GM13976 (cell line): ENCODE measurements at regions not wholly inside any gene's neighbourhood (a gene's known extent, or its start where the extent isn't known, plus 50 kb on each side); places are given as distances from the start of the nearest gene placed in this dataset.

Experiments
- DNase-seq: peaks from one replicate; pipeline ENCODE4 v3.0.0; 2012; ENCODE audit warnings: low spot score
- in situ Hi-C: fragments of 300-500 bp; cut with MboI; formaldehyde crosslinking; loops from one replicate; pipeline ENCODE4 v1.12.0; 2022; ENCODE audit warnings: low sequenced_read_pairs, mixed read lengths, inconsistent platforms; ENCODE audit not compliant: unreplicated experiment
- TF ChIP-seq, protein P1 (sequence below): IDR thresholded peaks from 2 replicates; pipeline ENCODE4 v1.5.1; 2012; ENCODE audit warnings: borderline replicate concordance, mild to moderate bottlenecking; ENCODE audit not compliant: insufficient read depth; ENCODE audit errors: extremely low read depth, missing control alignments, control extremely low read depth

DNA sequence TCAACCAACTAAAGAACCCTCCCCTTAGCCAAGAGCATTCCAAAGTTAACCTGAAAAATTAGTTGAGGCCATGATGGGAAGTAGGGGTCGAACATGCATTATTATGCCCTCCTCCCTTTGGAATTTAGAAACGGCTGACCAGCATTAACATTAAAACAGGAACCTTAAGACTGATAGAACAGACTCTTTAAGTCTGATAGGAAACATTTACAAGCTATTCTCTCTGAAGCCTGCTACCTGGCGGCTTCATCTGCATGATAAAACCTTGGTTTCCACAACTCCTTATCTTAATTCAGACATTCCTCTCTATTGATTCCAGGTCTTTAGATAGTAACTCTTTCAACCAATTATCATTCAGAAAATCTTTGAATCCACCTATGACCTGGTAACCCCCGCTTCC is 331.0 kb downstream of the CGGBP1 start:
- in situ Hi-C loops = no loop called here
- no peak for DNase-seq
- TF ChIP-seq, protein P1, sequence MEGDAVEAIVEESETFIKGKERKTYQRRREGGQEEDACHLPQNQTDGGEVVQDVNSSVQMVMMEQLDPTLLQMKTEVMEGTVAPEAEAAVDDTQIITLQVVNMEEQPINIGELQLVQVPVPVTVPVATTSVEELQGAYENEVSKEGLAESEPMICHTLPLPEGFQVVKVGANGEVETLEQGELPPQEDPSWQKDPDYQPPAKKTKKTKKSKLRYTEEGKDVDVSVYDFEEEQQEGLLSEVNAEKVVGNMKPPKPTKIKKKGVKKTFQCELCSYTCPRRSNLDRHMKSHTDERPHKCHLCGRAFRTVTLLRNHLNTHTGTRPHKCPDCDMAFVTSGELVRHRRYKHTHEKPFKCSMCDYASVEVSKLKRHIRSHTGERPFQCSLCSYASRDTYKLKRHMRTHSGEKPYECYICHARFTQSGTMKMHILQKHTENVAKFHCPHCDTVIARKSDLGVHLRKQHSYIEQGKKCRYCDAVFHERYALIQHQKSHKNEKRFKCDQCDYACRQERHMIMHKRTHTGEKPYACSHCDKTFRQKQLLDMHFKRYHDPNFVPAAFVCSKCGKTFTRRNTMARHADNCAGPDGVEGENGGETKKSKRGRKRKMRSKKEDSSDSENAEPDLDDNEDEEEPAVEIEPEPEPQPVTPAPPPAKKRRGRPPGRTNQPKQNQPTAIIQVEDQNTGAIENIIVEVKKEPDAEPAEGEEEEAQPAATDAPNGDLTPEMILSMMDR = no peak

DNA sequence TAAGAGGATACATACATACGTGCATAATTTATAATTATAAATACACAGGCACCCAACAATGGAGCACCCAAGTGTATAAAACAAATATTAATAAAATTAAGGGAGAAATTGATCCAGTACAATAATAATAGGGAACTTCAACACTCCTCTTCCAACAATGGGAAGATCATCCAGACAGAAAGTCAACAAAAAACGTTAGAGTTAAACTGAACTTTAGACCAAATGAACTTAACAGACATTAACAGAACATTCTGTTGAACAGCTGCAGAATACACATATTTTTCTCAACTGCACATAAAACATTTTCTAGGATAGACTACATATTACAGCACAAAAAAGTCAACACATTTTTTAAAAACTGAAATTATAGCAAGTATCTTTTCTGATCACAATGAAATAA is 339.7 kb downstream of the CGGBP1 start:
- in situ Hi-C loops = no loop called here
- DNase-seq = no peak

GRCh38 chr3:87710511-87710910 is 348.3 kb downstream of the CGGBP1 start:
- TF ChIP-seq, protein P1 = no peak
- no peak for DNase-seq
- in situ Hi-C loops = no loop called here

More for the DNA sequence above, 339.7 kb downstream of the CGGBP1 start:
- TF ChIP-seq, protein P1 = no peak

- in situ Hi-C loops = no loop called here
Measured at GRCh38 chr3:87710028-87710427, 348.8 kb downstream of the CGGBP1 start.

DNA sequence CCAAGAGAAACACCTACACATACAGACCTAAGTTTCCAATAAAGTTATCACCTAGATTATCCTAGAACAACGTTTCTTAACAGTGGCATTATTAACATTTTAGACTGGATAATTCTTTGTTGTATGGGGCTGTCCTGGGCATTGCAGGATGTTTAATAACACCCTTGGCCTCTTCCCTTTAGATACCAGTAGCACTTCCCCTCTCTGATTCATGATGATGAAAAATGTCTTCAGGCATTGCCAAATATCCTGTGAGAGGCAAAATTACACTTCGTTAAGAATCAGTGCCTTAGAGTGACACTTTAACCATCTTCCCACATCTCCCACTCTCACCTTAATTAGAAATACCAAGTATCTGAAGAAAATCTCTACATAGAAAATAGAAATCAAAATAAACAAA is 352.6 kb downstream of the CGGBP1 start:
- in situ Hi-C loops = no loop called here
- TF ChIP-seq, protein P1 = no peak
- no peak for DNase-seq

More at GRCh38 chr3:87710028-87710427, 348.8 kb downstream of the CGGBP1 start:
- no peak for DNase-seq
- TF ChIP-seq, protein P1 = no peak

DNA sequence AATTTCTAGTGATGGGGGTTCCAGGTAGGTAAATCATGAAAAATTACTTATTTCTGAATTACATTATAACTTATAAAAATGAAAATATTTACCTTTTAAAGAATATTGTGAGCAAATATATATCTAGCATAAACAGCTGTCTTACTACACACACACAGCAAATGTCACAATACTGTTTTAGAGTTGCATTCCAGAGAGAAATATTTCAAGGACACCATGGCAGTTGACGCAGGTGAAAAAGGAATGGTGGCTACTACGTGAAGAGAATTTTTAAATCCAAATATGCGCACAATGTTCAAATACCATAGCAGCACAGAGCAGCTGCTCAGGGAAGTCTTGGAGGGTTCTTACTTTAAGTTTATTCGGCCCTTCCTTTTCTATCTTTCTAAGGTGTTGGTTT is 356.2 kb downstream of the CGGBP1 start:
- TF ChIP-seq, protein P1 = no peak
- no peak for DNase-seq
- in situ Hi-C loops = no loop called here

- TF ChIP-seq, protein P1 = no peak
- DNase-seq = no peak
- in situ Hi-C loops = no loop called here
Measured at GRCh38 chr3:87696124-87697013, 362.4 kb downstream of the CGGBP1 start.
